DMS79 treated with DMSO at 0.1 percent for 48 hours (cell line): ENCODE measurements at regions not wholly inside any gene's neighbourhood (a gene's known extent, or its start where the extent isn't known, plus 50 kb on each side); places are given as distances from the start of the nearest gene placed in this dataset.
"Not testable (repeated sequence)": the region's sequence is repeated elsewhere in the genome, so short reads cannot be mapped to it uniquely, and the experiment has no call there.

Experiments used
- DNase-seq: peaks from one replicate; lab custom pipeline; 2025; lab: John Stamatoyannopoulos, UW

- no peak for DNase-seq
Observed at GRCh38 chr18:70421471-70422390, 132.9 kb downstream of the SOCS6 start.

GRCh38 chr18:70420146-70420898, 131.5 kb downstream of the SOCS6 start:
- no peak for DNase-seq

- DNase-seq, result no peak
Observed at GRCh38 chr18:70419526-70419925, 130.7 kb downstream of the SOCS6 start.

- no peak for DNase-seq
Observed at GRCh38 chr18:70418546-70419311, 129.9 kb downstream of the SOCS6 start.

GRCh38 chr18:70417847-70418246, 129.0 kb downstream of the SOCS6 start:
- DNase-seq, result peak; percentile 49

- DNase-seq, result no peak
Observed at GRCh38 chr18:70416496-70416895, 127.7 kb downstream of the SOCS6 start.

- no peak for DNase-seq
Observed at GRCh38 chr18:70415823-70416488, 127.1 kb downstream of the SOCS6 start.

- DNase-seq, result no peak
Observed at GRCh38 chr18:70414315-70414900, 125.6 kb downstream of the SOCS6 start.

GRCh38 chr18:70413455-70413854, 124.6 kb downstream of the SOCS6 start:
- DNase-seq, result no peak

- peak; percentile 25 for DNase-seq
Observed at GRCh38 chr18:70411876-70412435, 123.1 kb downstream of the SOCS6 start.

- DNase-seq, result no peak
Observed at GRCh38 chr18:70411307-70411706, 122.5 kb downstream of the SOCS6 start.

- DNase-seq, result no peak
Observed at GRCh38 chr18:70405052-70405451, 116.2 kb downstream of the SOCS6 start.

- no peak for DNase-seq
Observed at GRCh38 chr18:70400476-70400875, 111.6 kb downstream of the SOCS6 start.

GRCh38 chr18:70398076-70398475, 109.2 kb downstream of the SOCS6 start:
- no peak for DNase-seq

- DNase-seq, result no peak
Observed at GRCh38 chr18:70397259-70397925, 108.5 kb downstream of the SOCS6 start.

- DNase-seq, result not testable (repeated sequence)
Observed at GRCh38 chr18:70395771-70396170, 106.9 kb downstream of the SOCS6 start.

GRCh38 chr18:70394672-70395071, 105.8 kb downstream of the SOCS6 start:
- DNase-seq, result no peak

- no peak for DNase-seq
Observed at GRCh38 chr18:70390371-70391090, 101.7 kb downstream of the SOCS6 start.

GRCh38 chr18:70389036-70389435, 100.2 kb downstream of the SOCS6 start:
- not testable (repeated sequence) for DNase-seq

GRCh38 chr18:70387027-70387426, 98.2 kb downstream of the SOCS6 start:
- DNase-seq, result no peak
